Heart left ventricle (tissue), 13 donors: ENCODE measurements at regions not wholly inside any gene's neighbourhood (a gene's known extent, or its start where the extent isn't known, plus 50 kb on each side); places are given as distances from the start of the nearest gene placed in this dataset.

Experiments
- POLR2A ChIP-seq, 2 donors: fragments of 450-650 bp; IDR thresholded peaks; one replicate each; pipeline ENCODE4 v1.6.1; 2017; ENCODE audit warnings: antibody characterized with exemption in 2 of 2, mild to moderate bottlenecking in 2 of 2, moderate library complexity in 2 of 2
- TF ChIP-seq, protein P1 (sequence below), 12 donors: fragments of 200-600 bp; sonication (generic) in 4 of 12; IDR thresholded peaks; one replicate each; pipeline versions ENCODE4 v1.5.0 to v1.8.0; 2018 to 2022; ENCODE audit warnings: antibody characterized with exemption in 12 of 12, mild to moderate bottlenecking in 5 of 12
- donor health status: ischemic (EF 13 %, LVEDD 7.1; RV severe dilation, severe dysfunction).
- donor health status: DM: no; HTN: yes; CAD: no.
- donor health status: DM: no; HTN: no; CAD: no.
- donor health status: ischemic (EF 25% LVEDD 6.9; RV normal size, moderate dysfunction).
- donor health status: ischemic (EF 25% LVEDD 5.7; RV mildly dilated, moderate dysfunction).
- donor health status: ischemic (EF 35%, LVEDD 5.7; RV mildly dilated, moderate dysfunction).
- donor health status: nonischemic (EF 11% LVEDD 7.7; RV severe dilation, severe dysfunction).
- donor health status: DM: yes; HTN: yes; CAD: no.
- donor health status: PGD.
- donor health status: ischemic (EF 29% LVEDD 5.4; RV normal size, mild dysfunction).
- donor health status: nonischemic (EF 23%, LVEDD 6.1; RV moderate dilation, normal function).

DNA sequence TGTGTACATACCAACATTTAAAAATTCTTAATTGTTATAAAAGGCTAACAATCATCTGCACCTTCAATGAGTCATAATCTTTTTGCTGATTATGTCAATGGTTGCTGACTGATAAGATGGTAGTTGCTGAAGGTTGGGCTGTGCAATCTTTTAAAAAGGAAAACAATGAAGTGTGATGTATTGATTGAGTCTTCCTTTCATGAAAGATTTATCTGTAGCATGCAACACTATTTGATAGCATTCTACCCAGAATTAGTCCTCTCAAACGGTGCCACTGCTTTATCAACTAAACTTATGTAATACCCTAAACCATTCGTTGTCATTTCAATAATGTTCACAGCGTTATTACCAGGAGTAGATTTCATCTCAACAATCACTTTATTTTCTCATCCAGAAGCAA is 2360.6 kb downstream of the PCDH9 start:
- TF ChIP-seq, protein P1, sequence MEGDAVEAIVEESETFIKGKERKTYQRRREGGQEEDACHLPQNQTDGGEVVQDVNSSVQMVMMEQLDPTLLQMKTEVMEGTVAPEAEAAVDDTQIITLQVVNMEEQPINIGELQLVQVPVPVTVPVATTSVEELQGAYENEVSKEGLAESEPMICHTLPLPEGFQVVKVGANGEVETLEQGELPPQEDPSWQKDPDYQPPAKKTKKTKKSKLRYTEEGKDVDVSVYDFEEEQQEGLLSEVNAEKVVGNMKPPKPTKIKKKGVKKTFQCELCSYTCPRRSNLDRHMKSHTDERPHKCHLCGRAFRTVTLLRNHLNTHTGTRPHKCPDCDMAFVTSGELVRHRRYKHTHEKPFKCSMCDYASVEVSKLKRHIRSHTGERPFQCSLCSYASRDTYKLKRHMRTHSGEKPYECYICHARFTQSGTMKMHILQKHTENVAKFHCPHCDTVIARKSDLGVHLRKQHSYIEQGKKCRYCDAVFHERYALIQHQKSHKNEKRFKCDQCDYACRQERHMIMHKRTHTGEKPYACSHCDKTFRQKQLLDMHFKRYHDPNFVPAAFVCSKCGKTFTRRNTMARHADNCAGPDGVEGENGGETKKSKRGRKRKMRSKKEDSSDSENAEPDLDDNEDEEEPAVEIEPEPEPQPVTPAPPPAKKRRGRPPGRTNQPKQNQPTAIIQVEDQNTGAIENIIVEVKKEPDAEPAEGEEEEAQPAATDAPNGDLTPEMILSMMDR (IDR thresholded peaks at IDR 0.05) = no peak
- no peak for TF ChIP-seq POLR2A (IDR thresholded peaks at IDR 0.05)
